MG63 (cell line): ENCODE measurements at regions not wholly inside any gene's neighbourhood (a gene's known extent, or its start where the extent isn't known, plus 50 kb on each side); places are given as distances from the start of the nearest gene placed in this dataset.

Experiments used
- DNase-seq: peaks from one replicate; pipeline ENCODE4 v3.0.0-alpha.2; 2020
- H3K27me3 ChIP-seq: fragments of 250-450 bp; sonication (Bioruptor Pico); 2 replicates; pipeline ENCODE4 v1.5.1; 2020; ENCODE audit warnings: mild to moderate bottlenecking, moderate library complexity
- H3K36me3 ChIP-seq: fragments of 250-450 bp; sonication (Bioruptor Pico); 2 replicates; pipeline ENCODE4 v1.5.1; 2020; ENCODE audit warnings: mild to moderate bottlenecking, moderate library complexity
- H3K4me3 ChIP-seq: fragments of 250-450 bp; sonication (Bioruptor Pico); 2 replicates; pipeline ENCODE4 v1.5.1; 2020; ENCODE audit warnings: mild to moderate bottlenecking, moderate library complexity
- H3K9me3 ChIP-seq: fragments of 250-450 bp; sonication (Bioruptor Pico); 2 replicates; pipeline ENCODE4 v1.5.1; 2020; ENCODE audit warnings: mild to moderate bottlenecking, moderate library complexity

GRCh38 chr13:54912367-54912766, 1883.8 kb downstream of the OLFM4 start:
- H3K27me3 ChIP-seq: no peaks in the 10 kb centered on the region
- H3K36me3 ChIP-seq: no peaks in the 10 kb centered on the region
- no peak for DNase-seq
- H3K4me3 ChIP-seq: no peak overlapping the region
- no peaks in the 10 kb centered on the region for H3K9me3 ChIP-seq

GRCh38 chr13:54913668-54914067, 1885.1 kb downstream of the OLFM4 start:
- H3K4me3 ChIP-seq: no peak overlapping the region
- no peaks in the 10 kb centered on the region for H3K9me3 ChIP-seq
- no peak for DNase-seq
- H3K27me3 ChIP-seq: no peaks in the 10 kb centered on the region
- no peaks in the 10 kb centered on the region for H3K36me3 ChIP-seq

- no peaks in the 10 kb centered on the region for H3K36me3 ChIP-seq
- no peak for DNase-seq
- H3K27me3 ChIP-seq: no peaks in the 10 kb centered on the region
- H3K9me3 ChIP-seq: no peaks in the 10 kb centered on the region
- no peak overlapping the region for H3K4me3 ChIP-seq
Observed at GRCh38 chr13:54927538-54927937, 1898.9 kb downstream of the OLFM4 start.

- H3K27me3 ChIP-seq: no peaks in the 10 kb centered on the region
- no peaks in the 10 kb centered on the region for H3K9me3 ChIP-seq
- DNase-seq: no peak
- no peak overlapping the region for H3K4me3 ChIP-seq
- H3K36me3 ChIP-seq: no peaks in the 10 kb centered on the region
Observed at GRCh38 chr13:54928071-54928470, 1899.5 kb downstream of the OLFM4 start.

GRCh38 chr13:54934121-54934520, 1905.5 kb downstream of the OLFM4 start:
- H3K4me3 ChIP-seq: no peak overlapping the region
- H3K9me3 ChIP-seq: no peaks in the 10 kb centered on the region
- no peaks in the 10 kb centered on the region for H3K36me3 ChIP-seq
- DNase-seq: no peak
- no peaks in the 10 kb centered on the region for H3K27me3 ChIP-seq

- no peaks in the 10 kb centered on the region for H3K9me3 ChIP-seq
- no peak overlapping the region for H3K4me3 ChIP-seq
- H3K36me3 ChIP-seq: no peaks in the 10 kb centered on the region
- H3K27me3 ChIP-seq: no peaks in the 10 kb centered on the region
- no peak for DNase-seq
Observed at GRCh38 chr13:54945973-54946372, 1917.4 kb downstream of the OLFM4 start.

- Histone ChIP-seq H3K4me3 (no peak overlapping the region), H3K27me3 (no peaks in the 10 kb centered on the region), H3K9me3 (no peaks in the 10 kb centered on the region), H3K36me3 (no peaks in the 10 kb centered on the region)
- DNase-seq: no peak
Observed at GRCh38 chr13:54949735-54950134, 1921.1 kb downstream of the OLFM4 start.

GRCh38 chr13:54950546-54950945, 1921.9 kb downstream of the OLFM4 start:
- no peak for DNase-seq
- Histone ChIP-seq H3K27me3 (no peaks in the 10 kb centered on the region), H3K9me3 (no peaks in the 10 kb centered on the region), H3K4me3 (no peak overlapping the region), H3K36me3 (no peaks in the 10 kb centered on the region)

- DNase-seq: no peak
- H3K36me3 ChIP-seq: no peaks in the 10 kb centered on the region
- H3K9me3 ChIP-seq: no peaks in the 10 kb centered on the region
- no peak overlapping the region for H3K4me3 ChIP-seq
- no peaks in the 10 kb centered on the region for H3K27me3 ChIP-seq
Observed at GRCh38 chr13:54953786-54954185, 1925.2 kb downstream of the OLFM4 start.

GRCh38 chr13:54958781-54959180, 1930.2 kb downstream of the OLFM4 start:
- no peak overlapping the region for H3K4me3 ChIP-seq
- no peaks in the 10 kb centered on the region for H3K9me3 ChIP-seq
- H3K27me3 ChIP-seq: no peaks in the 10 kb centered on the region
- no peaks in the 10 kb centered on the region for H3K36me3 ChIP-seq
- DNase-seq: no peak

GRCh38 chr13:54965881-54966280, 1937.3 kb downstream of the OLFM4 start:
- no peak for DNase-seq

GRCh38 chr13:54972838-54973237, 1944.2 kb downstream of the OLFM4 start:
- DNase-seq: no peak
- no peaks in the 10 kb centered on the region for H3K36me3 ChIP-seq
- H3K9me3 ChIP-seq: no peaks in the 10 kb centered on the region
- no peaks in the 10 kb centered on the region for H3K27me3 ChIP-seq
- no peak overlapping the region for H3K4me3 ChIP-seq

More at GRCh38 chr13:54965881-54966280, 1937.3 kb downstream of the OLFM4 start:
- Histone ChIP-seq H3K36me3 (no peaks in the 10 kb centered on the region), H3K9me3 (no peaks in the 10 kb centered on the region), H3K27me3 (no peaks in the 10 kb centered on the region), H3K4me3 (no peak overlapping the region)

- no peaks in the 10 kb centered on the region for H3K9me3 ChIP-seq
- no peaks in the 10 kb centered on the region for H3K36me3 ChIP-seq
- no peak overlapping the region for H3K4me3 ChIP-seq
- no peaks in the 10 kb centered on the region for H3K27me3 ChIP-seq
- no peak for DNase-seq
Observed at GRCh38 chr13:54975676-54976075, 1947.1 kb downstream of the OLFM4 start.

GRCh38 chr13:54980651-54981050, 1952.0 kb downstream of the OLFM4 start:
- no peaks in the 10 kb centered on the region for H3K9me3 ChIP-seq
- DNase-seq: no peak
- H3K27me3 ChIP-seq: no peaks in the 10 kb centered on the region
- H3K4me3 ChIP-seq: no peak overlapping the region
- H3K36me3 ChIP-seq: no peaks in the 10 kb centered on the region

GRCh38 chr13:54989418-54989817, 1960.8 kb downstream of the OLFM4 start:
- Histone ChIP-seq H3K9me3 (no peaks in the 10 kb centered on the region), H3K27me3 (no peaks in the 10 kb centered on the region), H3K36me3 (no peaks in the 10 kb centered on the region), H3K4me3 (no peak overlapping the region)
- DNase-seq: no peak

GRCh38 chr13:54999399-54999907, 1970.8 kb downstream of the OLFM4 start:
- no peaks in the 10 kb centered on the region for H3K9me3 ChIP-seq
- H3K4me3 ChIP-seq: no peak overlapping the region
- DNase-seq: no peak
- H3K27me3 ChIP-seq: no peaks in the 10 kb centered on the region
- no peaks in the 10 kb centered on the region for H3K36me3 ChIP-seq

GRCh38 chr13:55000043-55000442, 1971.4 kb downstream of the OLFM4 start:
- Histone ChIP-seq H3K36me3 (no peaks in the 10 kb centered on the region), H3K9me3 (no peaks in the 10 kb centered on the region), H3K27me3 (no peaks in the 10 kb centered on the region), H3K4me3 (no peak overlapping the region)
- DNase-seq: no peak

- H3K4me3 ChIP-seq: no peak overlapping the region
- no peaks in the 10 kb centered on the region for H3K36me3 ChIP-seq
- no peaks in the 10 kb centered on the region for H3K9me3 ChIP-seq
- no peaks in the 10 kb centered on the region for H3K27me3 ChIP-seq
- no peak for DNase-seq
Observed at GRCh38 chr13:55000844-55001243, 1972.2 kb downstream of the OLFM4 start.

- H3K36me3 ChIP-seq: no peaks in the 10 kb centered on the region
- DNase-seq: no peak
- H3K27me3 ChIP-seq: no peaks in the 10 kb centered on the region
Observed at GRCh38 chr13:55001881-55002280, 1973.3 kb downstream of the OLFM4 start.

More at GRCh38 chr13:55001881-55002280, 1973.3 kb downstream of the OLFM4 start:
- H3K9me3 ChIP-seq: no peaks in the 10 kb centered on the region
- H3K4me3 ChIP-seq: no peak overlapping the region
